ENCODE measurements at regions not wholly inside any gene's neighbourhood (a gene's known extent, or its start where the extent isn't known, plus 50 kb on each side); places are given as distances from the start of the nearest gene placed in this dataset.

GRCh38 chr13:29953542-29953941 is 103.1 kb upstream of the UBL3 start:
- no peak for DNase-seq

- no peak for DNase-seq
Observed at GRCh38 chr13:29952245-29952644, 101.8 kb upstream of the UBL3 start.

- DNase-seq = no peak
Observed at GRCh38 chr13:29948791-29949190, 98.4 kb upstream of the UBL3 start.

GRCh38 chr13:29948244-29948643 is 97.8 kb upstream of the UBL3 start:
- DNase-seq = no peak

- DNase-seq = no peak
Observed at GRCh38 chr13:29947839-29948238, 97.4 kb upstream of the UBL3 start.

GRCh38 chr13:29946093-29946492 is 95.7 kb upstream of the UBL3 start:
- DNase-seq = no peak

GRCh38 chr13:29943686-29944085 is 93.3 kb upstream of the UBL3 start:
- no peak for DNase-seq

- no peak for DNase-seq
Observed at GRCh38 chr13:29943273-29943672, 92.9 kb upstream of the UBL3 start.

GRCh38 chr13:29940715-29941114 is 90.3 kb upstream of the UBL3 start:
- DNase-seq = no peak

- no peak for DNase-seq
Observed at GRCh38 chr13:29939158-29939557, 88.7 kb upstream of the UBL3 start.

- DNase-seq = peak in 2 of 5 donors; percentile 30 to 74
Observed at GRCh38 chr13:29937841-29938240, 87.4 kb upstream of the UBL3 start.

GRCh38 chr13:29937379-29937778 is 87.0 kb upstream of the UBL3 start:
- no peak for DNase-seq

- DNase-seq = peak in 1 of 5 donors; percentile 49
Observed at GRCh38 chr13:29936956-29937355, 86.5 kb upstream of the UBL3 start.

GRCh38 chr13:29936051-29936813 is 85.8 kb upstream of the UBL3 start:
- DNase-seq = peak in 1 of 5 donors; percentile 33

- peak; percentile 29 to 95 (median 51) for DNase-seq
Observed at GRCh38 chr13:29935309-29935981, 85.0 kb upstream of the UBL3 start.

- peak in 1 of 5 donors; percentile 44 for DNase-seq
Observed at GRCh38 chr13:29934531-29935308, 84.3 kb upstream of the UBL3 start.

GRCh38 chr13:29933401-29933800 is 83.0 kb upstream of the UBL3 start:
- no peak for DNase-seq

GRCh38 chr13:29931696-29932095 is 81.3 kb upstream of the UBL3 start:
- DNase-seq = no peak

- no peak for DNase-seq
Observed at GRCh38 chr13:29929062-29929847, 78.8 kb upstream of the UBL3 start.

GRCh38 chr13:29926098-29926476 is 75.7 kb upstream of the UBL3 start:
- no peak for DNase-seq

GRCh38 chr13:29925457-29926097 is 75.2 kb upstream of the UBL3 start:
- DNase-seq = no peak

Measured in T-helper 1 cell (primary cell).